Esophagus muscularis mucosa (tissue), 4 donors: ENCODE measurements at regions not wholly inside any gene's neighbourhood (a gene's known extent, or its start where the extent isn't known, plus 50 kb on each side); places are given as distances from the start of the nearest gene placed in this dataset.

Experiments
- DNase-seq: peaks from one replicate; pipeline ENCODE4 v3.0.0-alpha.2; 2017; ENCODE audit errors: extremely low spot score
- H3K27ac ChIP-seq, 4 donors: fragments of 200-600 bp; sonication (generic); replicated peaks in 1 of 4; 1 replicate in 3 of 4; 2 replicates in 1 of 4; pipeline ENCODE4 v1.5.1; 2016 to 2019; ENCODE audit warnings: mild to moderate bottlenecking in 1 of 4
- H3K27me3 ChIP-seq, 4 donors: fragments of 200-600 bp; sonication (generic); one replicate each; pipeline versions ENCODE4 v1.5.1 to v1.6.0; 2016 to 2019
- H3K36me3 ChIP-seq, 4 donors: fragments of 200-600 bp; sonication (generic); one replicate each; pipeline ENCODE4 v1.5.1; 2016 to 2019
- H3K4me1 ChIP-seq, 4 donors: fragments of 200-600 bp; sonication (generic); one replicate each; pipeline ENCODE4 v1.5.1; 2016 to 2019
- H3K4me3 ChIP-seq, 4 donors: fragments of 200-600 bp; sonication (generic); 1 replicate in 2 of 4; 2 replicates in 2 of 4; pipeline ENCODE4 v1.5.1; 2016 to 2019; ENCODE audit warnings: mild to moderate bottlenecking in 4 of 4, moderate library complexity in 1 of 4
- H3K9me3 ChIP-seq, 4 donors: fragments of 200-600 bp; sonication (generic); 1 replicate in 3 of 4; 2 replicates in 1 of 4; pipeline ENCODE4 v1.5.1; 2016 to 2019
- EP300 ChIP-seq: sonication (generic); formaldehyde crosslinking; IDR thresholded peaks from one replicate; pipeline ENCODE4 v1.6.1; 2017; ENCODE audit warnings: antibody characterized with exemption
- POLR2A ChIP-seq: fragments of 450-650 bp; IDR thresholded peaks from one replicate; pipeline ENCODE4 v1.6.1; 2017; ENCODE audit warnings: antibody characterized with exemption, moderate library complexity, mild to moderate bottlenecking, low read depth
- POLR2AphosphoS5 ChIP-seq, 2 donors: sonication (generic); formaldehyde crosslinking; IDR thresholded peaks; one replicate each; pipeline ENCODE4 v1.6.1; 2017; ENCODE audit warnings: antibody characterized with exemption in 2 of 2
- WGBS: methylation state at CpG from one replicate; pipeline ENCODE4 v1.1.5; 2018; 5-methylcytosine and 5-hydroxymethylcytosine counted together
- intact Hi-C: fragments of 100-400 bp; cut with DNase I; formaldehyde crosslinking; loops from one replicate; pipeline ENCODE4 v1.15.1; 2023
- TF ChIP-seq, protein P1 (sequence below), 3 experiments: fragments of 200-600 bp in 2 of 3; fragments of 450-650 bp in 1 of 3; sonication (generic) in 2 of 3; IDR thresholded peaks; one replicate each; pipeline ENCODE4 v1.5.1; 2017 to 2019; ENCODE audit warnings: antibody characterized with exemption in 3 of 3, mild to moderate bottlenecking in 2 of 3, moderate library complexity in 1 of 3

GRCh38 chr18:25674183-25674582 lies 322.2 kb upstream of the ZNF521 start:
- Histone ChIP-seq H3K4me1 (no peaks in the 10 kb centered on the region), H3K9me3 (no peaks in the 10 kb centered on the region), H3K4me3 (no peak overlapping the region), H3K27ac (no peak overlapping the region), H3K27me3 (no peaks in the 10 kb centered on the region), H3K36me3 (no peaks in the 10 kb centered on the region)
- 96% methylated on average over 1 of the region's 1 CpG for WGBS
- no peak for DNase-seq
- intact Hi-C loops: no loop called here
- TF ChIP-seq POLR2AphosphoS5 (IDR thresholded peaks at IDR 0.05) (no peak), POLR2A (no peak), EP300 (no peak)
- TF ChIP-seq, protein P1, sequence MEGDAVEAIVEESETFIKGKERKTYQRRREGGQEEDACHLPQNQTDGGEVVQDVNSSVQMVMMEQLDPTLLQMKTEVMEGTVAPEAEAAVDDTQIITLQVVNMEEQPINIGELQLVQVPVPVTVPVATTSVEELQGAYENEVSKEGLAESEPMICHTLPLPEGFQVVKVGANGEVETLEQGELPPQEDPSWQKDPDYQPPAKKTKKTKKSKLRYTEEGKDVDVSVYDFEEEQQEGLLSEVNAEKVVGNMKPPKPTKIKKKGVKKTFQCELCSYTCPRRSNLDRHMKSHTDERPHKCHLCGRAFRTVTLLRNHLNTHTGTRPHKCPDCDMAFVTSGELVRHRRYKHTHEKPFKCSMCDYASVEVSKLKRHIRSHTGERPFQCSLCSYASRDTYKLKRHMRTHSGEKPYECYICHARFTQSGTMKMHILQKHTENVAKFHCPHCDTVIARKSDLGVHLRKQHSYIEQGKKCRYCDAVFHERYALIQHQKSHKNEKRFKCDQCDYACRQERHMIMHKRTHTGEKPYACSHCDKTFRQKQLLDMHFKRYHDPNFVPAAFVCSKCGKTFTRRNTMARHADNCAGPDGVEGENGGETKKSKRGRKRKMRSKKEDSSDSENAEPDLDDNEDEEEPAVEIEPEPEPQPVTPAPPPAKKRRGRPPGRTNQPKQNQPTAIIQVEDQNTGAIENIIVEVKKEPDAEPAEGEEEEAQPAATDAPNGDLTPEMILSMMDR (IDR thresholded peaks at IDR 0.05): no peak

DNA sequence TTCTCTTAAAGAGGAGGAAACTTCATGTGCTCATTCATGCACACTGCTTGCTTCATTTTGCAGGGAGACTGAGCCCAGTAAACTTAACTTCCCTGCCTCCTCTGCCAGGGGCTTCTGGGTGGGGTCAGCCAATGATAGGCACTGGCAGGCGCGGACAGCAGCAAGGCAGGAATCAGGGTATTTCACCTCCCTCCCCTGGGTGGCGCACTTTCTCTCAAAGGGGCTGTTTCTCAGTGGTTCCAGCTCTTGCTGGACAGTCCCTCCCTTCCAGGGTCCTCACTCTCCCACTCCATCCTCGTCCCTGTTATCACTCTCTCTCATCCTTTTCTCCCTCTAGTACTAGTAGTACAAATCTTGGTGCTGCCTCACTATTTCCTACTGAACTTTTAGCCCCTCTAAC lies 320.5 kb upstream of the ZNF521 start:
- 85% methylated on average over 4 of the region's 4 CpGs for WGBS
- no peak overlapping the region for H3K4me3 ChIP-seq
- H3K9me3 ChIP-seq: no peaks in the 10 kb centered on the region
- no peaks in the 10 kb centered on the region for H3K27me3 ChIP-seq
- H3K36me3 ChIP-seq: no peaks in the 10 kb centered on the region
- H3K27ac ChIP-seq: no peak overlapping the region
- TF ChIP-seq POLR2A (no peak), EP300 (no peak), POLR2AphosphoS5 (IDR thresholded peaks at IDR 0.05) (no peak)
- TF ChIP-seq, protein P1 (IDR thresholded peaks at IDR 0.05): no peak
- H3K4me1 ChIP-seq: no peaks in the 10 kb centered on the region
- no peak for DNase-seq
- intact Hi-C loops: no loop called here

- Histone ChIP-seq H3K36me3 (no peaks in the 10 kb centered on the region), H3K9me3 (no peaks in the 10 kb centered on the region), H3K27me3 (no peaks in the 10 kb centered on the region), H3K4me1 (no peaks in the 10 kb centered on the region), H3K4me3 (no peak overlapping the region), H3K27ac (no peak overlapping the region)
- intact Hi-C loops: no loop called here
- 52% methylated on average over 3 of the region's 3 CpGs for WGBS
- TF ChIP-seq POLR2AphosphoS5 (IDR thresholded peaks at IDR 0.05) (no peak), EP300 (no peak), POLR2A (no peak)
- TF ChIP-seq, protein P1 (IDR thresholded peaks at IDR 0.05): no peak
- no peak for DNase-seq
Observed at GRCh38 chr18:25669741-25670140, 317.8 kb upstream of the ZNF521 start.

DNA sequence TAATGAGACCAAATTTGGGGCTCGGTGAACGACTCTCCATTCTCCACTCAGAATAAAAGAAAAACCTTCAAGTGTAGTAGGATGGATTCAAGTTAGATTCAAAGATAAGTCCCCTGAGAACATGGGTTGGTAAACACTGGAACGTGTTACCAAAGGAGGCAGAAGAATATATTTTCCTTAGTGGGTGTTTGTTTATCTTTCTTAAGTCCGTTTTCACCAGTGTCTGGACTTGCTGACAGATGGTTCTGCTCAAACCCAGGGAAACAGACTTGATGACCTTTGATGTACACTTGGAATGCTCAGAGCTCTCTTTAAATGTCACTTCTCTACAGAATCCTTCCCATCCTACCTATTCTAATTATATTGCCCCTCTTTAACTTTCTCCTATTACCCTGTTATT lies 310.3 kb upstream of the ZNF521 start:
- intact Hi-C loops: no loop called here
- 33% methylated on average over 4 of the region's 4 CpGs for WGBS
- Histone ChIP-seq H3K9me3 (no peaks in the 10 kb centered on the region), H3K27me3 (no peaks in the 10 kb centered on the region), H3K4me3 (no peak overlapping the region), H3K4me1 (peaks cover 0 to 6% (median 0%) of the 10 kb centered on the region in 4 donors), H3K36me3 (no peaks in the 10 kb centered on the region), H3K27ac (no peak overlapping the region)
- no peak for DNase-seq
- TF ChIP-seq, protein P1 (IDR thresholded peaks at IDR 0.05): no peak
- TF ChIP-seq EP300 (no peak), POLR2AphosphoS5 (IDR thresholded peaks at IDR 0.05) (no peak), POLR2A (no peak)

- no peak for DNase-seq
- intact Hi-C loops: no loop called here
- H3K27me3 ChIP-seq: no peaks in the 10 kb centered on the region
- no peaks in the 10 kb centered on the region for H3K9me3 ChIP-seq
- no peak overlapping the region for H3K4me3 ChIP-seq
- H3K27ac ChIP-seq: no peak overlapping the region
- H3K36me3 ChIP-seq: no peaks in the 10 kb centered on the region
- TF ChIP-seq POLR2AphosphoS5 (IDR thresholded peaks at IDR 0.05) (no peak), POLR2A (no peak), EP300 (no peak)
- TF ChIP-seq, protein P1 (IDR thresholded peaks at IDR 0.05): no peak
- H3K4me1 ChIP-seq: peaks cover 0 to 6% (median 0%) of the 10 kb centered on the region in 4 donors
- 38% methylated on average over 6 of the region's 6 CpGs for WGBS
Observed at GRCh38 chr18:25661831-25662230, 309.9 kb upstream of the ZNF521 start.
